ENCODE measurements at regions not wholly inside any gene's neighbourhood (a gene's known extent, or its start where the extent isn't known, plus 50 kb on each side); places are given as distances from the start of the nearest gene placed in this dataset.

- no peak for DNase-seq (ENCODE audit: low spot score)
These were observed 152.1 kb downstream of the KCTD15 start for GRCh38 chr19:33948651-33949335.

DNA sequence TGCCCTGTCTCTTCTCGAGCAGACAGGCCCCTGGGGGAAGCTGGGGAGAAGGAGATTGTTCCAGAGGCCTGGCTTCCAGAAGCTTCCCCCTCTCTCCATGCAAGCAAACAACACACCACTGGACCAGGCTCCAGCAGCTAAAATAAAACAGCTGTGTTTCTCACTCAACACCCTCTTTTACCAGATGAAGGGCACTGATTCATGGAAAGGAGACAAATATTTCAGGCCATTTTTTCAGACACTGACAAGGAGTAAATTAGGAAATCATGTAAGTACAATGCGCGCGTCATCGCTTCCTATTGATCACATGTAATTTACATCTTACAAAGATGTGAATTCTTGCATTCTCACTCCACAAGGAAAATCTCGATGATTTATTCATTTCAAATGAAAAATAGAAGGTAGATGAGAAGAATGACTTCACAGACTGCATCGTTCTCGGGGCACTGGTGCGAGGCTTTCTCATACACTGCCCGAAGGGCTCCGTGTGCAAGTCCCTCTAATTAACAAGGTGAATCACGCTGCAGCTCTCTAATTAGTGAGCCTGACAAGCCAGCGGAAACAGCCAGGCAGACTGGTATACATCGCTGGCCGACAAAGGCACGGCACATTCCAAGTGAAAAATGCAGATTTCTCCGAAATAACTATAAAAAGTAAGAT is 153.6 kb downstream of the KCTD15 start:
- no peak for DNase-seq (ENCODE audit: low spot score)

DNA sequence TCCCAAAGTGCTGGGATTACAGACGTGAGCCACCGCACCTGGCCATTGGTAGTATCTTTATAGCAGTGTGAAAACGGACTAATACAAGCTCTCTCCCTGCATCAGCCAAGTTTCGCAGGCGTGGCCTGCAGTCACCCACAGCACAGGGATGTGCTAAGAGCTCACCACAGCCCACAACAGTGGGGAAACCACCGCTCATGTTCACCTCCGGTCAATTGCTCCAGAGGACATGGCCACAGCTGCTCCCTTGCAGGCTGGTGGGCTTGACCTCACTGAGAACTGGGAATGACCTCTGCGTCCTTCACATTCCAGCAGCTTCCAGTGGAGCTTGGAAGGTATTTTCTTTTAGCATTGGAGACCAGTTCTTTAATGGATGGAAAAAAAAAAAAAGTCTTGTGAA is 156.4 kb downstream of the KCTD15 start:
- DNase-seq (ENCODE audit: low spot score): no peak

- no peak for DNase-seq (ENCODE audit: low spot score)
These were observed 156.9 kb downstream of the KCTD15 start for GRCh38 chr19:33953592-33953991.

- no peak for DNase-seq (ENCODE audit: low spot score)
These were observed 158.0 kb downstream of the KCTD15 start for GRCh38 chr19:33954686-33955085.

- no peak for DNase-seq (ENCODE audit: low spot score)
These were observed 160.3 kb downstream of the KCTD15 start for GRCh38 chr19:33956941-33957340.

DNA sequence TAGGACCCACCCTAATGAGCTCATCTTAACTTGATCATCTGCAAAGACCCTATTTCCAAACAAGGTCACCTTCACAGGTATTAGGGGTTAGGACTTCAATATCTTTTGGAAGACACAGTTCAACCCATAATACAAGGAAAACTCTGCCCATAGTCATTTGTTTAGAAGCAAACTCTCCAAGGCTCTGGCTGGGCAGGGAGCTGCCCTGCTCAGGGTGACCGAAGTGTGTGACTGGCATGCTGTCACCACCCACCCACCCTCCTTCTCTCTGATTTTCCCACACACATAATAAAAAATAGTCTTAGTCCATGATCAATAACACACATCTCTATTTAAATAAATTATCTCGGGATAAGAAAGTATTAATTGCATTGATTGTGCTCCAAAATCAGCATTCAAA is 161.1 kb downstream of the KCTD15 start:
- no peak for DNase-seq (ENCODE audit: low spot score)

GRCh38 chr19:33960566-33960965 is 163.9 kb downstream of the KCTD15 start:
- DNase-seq (ENCODE audit: low spot score): no peak

DNA sequence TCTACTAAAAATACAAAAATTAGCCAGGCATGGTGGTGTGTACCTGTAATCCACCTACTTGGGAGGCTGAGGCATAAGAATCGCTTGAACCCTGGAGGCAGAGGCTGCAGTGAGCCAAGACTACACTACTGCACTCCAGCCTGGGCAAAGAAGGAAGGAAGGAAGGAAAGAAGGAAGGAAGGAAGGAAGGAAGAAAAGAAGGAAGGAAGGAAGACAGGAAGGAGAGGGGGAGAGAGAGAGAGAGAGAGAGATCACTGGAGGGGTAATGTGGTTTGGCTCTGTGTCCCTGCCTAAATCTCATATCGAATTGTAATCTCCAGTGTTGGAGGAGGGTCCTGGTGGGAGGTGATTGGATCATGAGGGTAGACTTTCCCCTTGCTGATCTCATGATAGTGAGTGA is 165.5 kb downstream of the KCTD15 start:
- DNase-seq (ENCODE audit: low spot score): no peak

DNA sequence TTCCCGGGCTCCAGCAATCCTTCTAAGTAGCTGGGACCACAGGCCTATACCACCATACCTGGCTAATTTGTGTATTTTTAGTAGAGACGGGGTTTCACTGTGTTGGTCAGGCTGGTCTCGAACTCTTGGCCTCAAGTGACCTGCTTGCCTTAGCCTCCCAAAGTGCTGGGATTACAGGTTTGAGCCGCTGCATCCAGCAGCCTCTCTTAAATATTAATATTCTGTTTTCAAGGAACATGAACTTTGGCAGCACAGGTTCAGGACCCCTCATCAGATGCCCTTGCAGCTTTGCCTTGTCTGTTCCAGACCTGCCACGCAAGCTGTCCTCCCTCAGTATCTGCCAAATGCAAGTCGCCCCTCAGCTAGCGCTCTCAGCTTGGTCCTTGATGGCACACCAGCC is 166.8 kb downstream of the KCTD15 start:
- no peak for DNase-seq (ENCODE audit: low spot score)

DNA sequence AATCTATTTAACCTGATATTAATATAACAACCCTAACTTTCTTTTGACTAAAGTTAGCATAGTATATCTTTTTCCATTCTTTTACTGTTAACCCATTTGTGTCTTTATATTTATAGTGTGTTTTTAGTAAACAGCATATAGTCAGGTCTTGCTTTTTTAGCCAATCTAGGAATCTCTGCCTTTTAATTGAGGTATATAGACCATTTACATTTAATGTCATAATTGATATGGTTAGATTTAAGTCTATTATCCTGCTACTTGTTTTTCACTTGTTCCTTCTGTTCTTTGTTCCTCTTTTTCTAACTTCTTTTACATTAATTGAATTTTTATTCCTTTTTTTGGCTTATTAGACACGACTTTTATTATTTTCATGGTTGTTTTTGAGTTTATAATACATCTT is 174.4 kb downstream of the KCTD15 start:
- no peak for DNase-seq (ENCODE audit: low spot score)

GRCh38 chr19:33977756-33978685 is 181.4 kb downstream of the KCTD15 start:
- DNase-seq (ENCODE audit: low spot score): no peak

- no peak for DNase-seq (ENCODE audit: low spot score)
These were observed 186.0 kb downstream of the KCTD15 start for GRCh38 chr19:33982706-33983105.

DNA sequence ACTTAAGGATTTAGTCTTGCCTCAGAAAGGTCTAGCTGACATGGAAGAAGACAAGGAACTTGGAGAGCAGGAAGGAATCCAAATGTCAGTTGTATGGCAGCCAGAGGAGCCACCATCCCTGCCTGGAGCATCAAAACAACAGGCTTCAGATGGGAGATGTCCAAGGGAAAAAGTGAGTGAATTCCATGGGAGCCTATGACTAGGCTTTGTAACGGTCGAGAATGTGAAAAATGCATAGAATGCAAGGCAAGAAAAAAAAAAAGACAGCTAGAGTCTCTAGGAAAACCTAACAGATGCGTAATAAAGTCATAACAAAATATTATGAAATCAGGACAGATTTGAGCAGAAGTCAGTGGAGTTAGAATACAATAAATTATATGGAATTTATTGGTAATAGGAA is 183.7 kb upstream of the LSM14A start:
- DNase-seq (ENCODE audit: low spot score): no peak

DNA sequence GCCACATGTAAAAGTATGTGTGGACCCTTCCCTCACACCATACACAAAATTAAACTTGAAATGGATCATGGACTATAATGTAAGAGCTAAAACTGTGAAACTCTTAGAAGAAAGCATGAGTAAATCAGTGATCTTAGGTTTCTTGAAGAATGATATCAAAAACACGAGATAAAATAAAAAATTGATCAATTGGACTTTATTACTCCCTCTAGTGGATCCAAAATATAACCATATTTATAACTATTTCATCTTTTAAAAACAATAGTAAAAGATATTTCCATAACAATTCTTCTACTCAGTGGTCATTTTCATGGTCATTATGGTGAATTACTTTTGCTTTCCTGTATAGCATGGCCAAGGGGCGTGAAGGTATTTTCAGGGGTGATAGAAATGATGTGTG is 174.6 kb upstream of the LSM14A start:
- no peak for DNase-seq (ENCODE audit: low spot score)

DNA sequence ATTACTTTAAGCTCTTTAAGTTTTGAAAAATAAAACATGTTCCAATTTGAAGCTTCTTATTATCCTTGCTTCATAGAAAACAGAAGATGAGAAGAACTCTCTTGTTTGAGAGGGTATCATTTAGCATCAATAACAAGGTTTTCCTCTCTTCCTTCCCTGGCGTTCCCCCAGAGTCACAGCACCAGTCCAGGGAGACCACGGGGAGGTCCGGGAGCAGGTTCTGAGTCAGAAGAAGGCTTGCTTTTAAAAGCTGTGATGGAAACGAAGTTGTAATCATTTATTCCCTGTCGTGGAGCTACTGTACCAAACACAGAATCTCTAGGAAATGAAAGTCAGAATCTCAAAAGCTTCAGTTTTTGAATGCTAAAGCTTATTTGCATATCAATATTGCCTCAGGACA is 174.0 kb upstream of the LSM14A start:
- no peak for DNase-seq (ENCODE audit: low spot score)

- no peak for DNase-seq (ENCODE audit: low spot score)
These were observed 173.5 kb upstream of the LSM14A start for GRCh38 chr19:33998739-33999345.

DNA sequence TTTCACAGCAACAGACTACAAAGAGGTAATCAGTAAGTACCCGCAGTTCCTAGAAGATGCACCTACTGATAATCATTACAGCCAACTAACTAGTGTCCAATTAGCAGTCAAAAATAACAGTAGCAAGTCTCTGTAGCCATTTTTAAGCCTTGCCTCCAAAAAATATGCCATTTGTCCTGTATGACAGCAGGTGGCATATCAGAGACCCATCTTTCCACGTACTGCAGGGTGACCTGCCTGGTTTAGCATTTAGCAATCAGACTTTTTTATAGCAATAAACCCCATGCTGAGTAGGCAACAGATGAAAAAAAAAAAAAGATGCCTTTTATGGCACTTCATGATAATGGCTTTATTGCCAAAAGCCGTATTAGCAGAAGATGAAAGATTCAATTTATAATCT is 155.3 kb upstream of the LSM14A start:
- DNase-seq (ENCODE audit: low spot score): no peak

- no peak for DNase-seq (ENCODE audit: low spot score)
These were observed 154.7 kb upstream of the LSM14A start for GRCh38 chr19:34017601-34018000.

DNA sequence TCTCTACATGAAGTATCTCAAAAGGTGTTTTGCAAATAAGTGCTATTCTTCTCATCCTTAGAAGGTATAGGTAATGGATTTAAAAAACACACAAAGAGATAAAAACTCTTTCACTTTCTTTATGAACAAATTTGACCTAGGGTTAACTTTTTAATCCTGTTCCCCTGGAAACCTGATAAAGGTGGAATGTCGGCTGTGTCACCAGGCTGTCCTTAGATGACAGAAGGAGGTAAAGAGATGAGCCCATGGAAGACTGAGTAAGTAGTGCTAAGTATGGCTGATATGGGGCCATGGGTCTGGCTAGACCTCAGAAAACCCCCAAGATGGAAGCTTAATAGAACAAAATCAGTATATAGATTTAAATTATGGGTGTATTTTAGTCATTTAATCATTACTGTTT is 153.8 kb upstream of the LSM14A start:
- no peak for DNase-seq (ENCODE audit: low spot score)

DNA sequence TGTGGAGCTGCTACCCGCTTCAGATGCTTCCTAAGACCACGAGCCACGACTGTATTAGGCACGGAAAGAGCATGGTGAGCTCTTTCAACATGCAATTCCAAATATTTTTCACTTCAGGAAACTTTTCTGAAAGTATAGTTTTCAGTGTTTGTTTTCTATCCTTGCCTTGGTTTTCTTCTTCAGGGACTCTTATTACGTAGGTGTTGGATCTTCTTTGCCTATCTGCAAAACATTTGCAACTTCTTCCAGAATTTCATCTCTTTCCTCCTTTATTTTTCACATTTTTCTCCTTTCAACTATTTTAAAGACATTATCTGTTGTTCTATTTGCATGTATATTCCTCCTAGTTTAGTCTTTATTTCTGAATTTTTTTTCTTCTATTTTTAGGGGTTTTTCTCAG is 148.9 kb upstream of the LSM14A start:
- no peak for DNase-seq (ENCODE audit: low spot score)

- DNase-seq (ENCODE audit: low spot score): no peak
These were observed 138.4 kb upstream of the LSM14A start for GRCh38 chr19:34033880-34034279.
